GM18873 (cell line): ENCODE measurements at regions not wholly inside any gene's neighbourhood (a gene's known extent, or its start where the extent isn't known, plus 50 kb on each side); places are given as distances from the start of the nearest gene placed in this dataset.
"Not testable (repeated sequence)": the region's sequence is repeated elsewhere in the genome, so short reads cannot be mapped to it uniquely, and the experiment has no call there.

Source experiments
- ATAC-seq: cut with Tn5 transposase; IDR thresholded peaks from one replicate; pipeline ENCODE4 v1.9.1; 2021; ENCODE audit warnings: mild to moderate bottlenecking, moderate library complexity, moderate number of reproducible peaks; ENCODE audit not compliant: unreplicated experiment, low FRiP score

DNA sequence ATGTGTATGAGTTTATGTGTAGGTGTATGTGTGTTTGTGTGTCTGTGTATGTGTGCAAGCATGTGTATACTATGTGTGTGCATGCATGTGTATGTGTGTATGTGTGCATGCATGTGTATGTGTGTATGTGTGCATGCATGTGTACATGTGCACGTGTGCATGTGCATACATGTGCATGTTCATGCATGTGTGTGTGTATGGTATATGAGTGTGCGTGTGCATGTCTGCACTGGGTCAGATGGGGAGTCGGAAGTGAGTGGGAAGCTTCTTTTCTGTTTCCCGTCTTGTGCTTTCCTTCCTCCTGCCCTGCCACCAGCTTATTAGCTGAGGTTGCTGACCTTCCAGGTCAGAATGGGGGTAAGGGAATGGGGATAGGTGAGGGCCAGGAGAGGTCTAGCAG is 174.7 kb downstream of the MAP2K4 start:
- no peak for ATAC-seq

DNA sequence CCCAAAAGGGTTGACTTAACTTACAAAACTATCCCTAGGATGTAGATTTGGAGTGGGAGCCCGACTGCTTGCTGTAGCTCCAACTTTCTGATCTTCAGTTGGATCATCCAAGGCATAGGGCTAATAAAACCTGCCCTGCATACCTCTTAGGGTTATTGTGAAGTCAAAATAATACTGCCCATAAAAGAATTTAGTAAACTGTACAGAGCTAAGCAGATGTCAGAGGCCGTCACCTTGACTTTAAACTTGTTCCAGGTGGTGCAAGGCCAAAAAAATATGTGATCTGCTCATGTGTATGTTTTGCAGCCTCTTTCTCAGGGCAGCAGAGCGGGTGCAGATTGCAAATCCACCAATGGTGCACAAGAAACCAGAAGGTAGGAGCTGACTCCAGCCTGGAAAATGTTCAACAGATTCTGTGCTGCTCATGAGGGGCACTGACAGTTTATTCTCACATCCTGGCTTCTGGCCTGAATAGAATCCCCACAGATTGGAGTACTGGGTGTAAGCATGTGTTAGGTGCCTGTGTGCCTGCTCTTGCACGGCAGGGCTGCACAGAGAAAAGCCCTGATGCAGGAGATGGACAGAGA is 180.7 kb downstream of the MAP2K4 start:
- no peak for ATAC-seq

DNA sequence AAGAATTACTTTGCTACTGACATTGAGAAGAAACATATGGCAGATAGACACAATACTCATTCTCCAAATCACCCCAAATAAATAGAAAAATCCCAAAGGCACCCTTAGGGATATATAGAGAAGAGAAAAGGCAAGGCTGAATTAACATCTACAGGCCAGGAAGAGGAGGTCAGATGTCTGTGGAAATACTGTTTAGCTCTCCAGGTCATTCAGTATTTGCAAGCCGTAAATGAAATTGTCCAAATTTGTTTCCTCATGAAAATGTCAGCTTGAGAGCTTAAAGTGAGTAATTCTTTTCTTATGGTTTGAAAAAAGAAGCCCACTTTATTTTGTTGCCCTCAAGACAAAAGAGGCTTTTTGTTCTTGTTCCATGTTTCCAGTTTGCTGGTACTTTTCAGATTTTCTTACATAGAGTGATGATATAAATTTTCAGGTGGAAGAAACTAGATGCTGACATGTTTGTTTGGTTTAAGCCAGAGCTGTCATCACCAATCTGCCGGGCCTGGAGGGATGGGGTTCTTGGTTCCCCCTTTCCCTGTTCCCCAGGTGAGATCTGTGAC is 189.0 kb downstream of the MAP2K4 start:
- no peak for ATAC-seq

- ATAC-seq, result not testable (repeated sequence)
Measured at GRCh38 chr17:12220714-12221439, 200.2 kb downstream of the MAP2K4 start.

- no peak for ATAC-seq
Measured at GRCh38 chr17:12222392-12222791, 201.7 kb downstream of the MAP2K4 start.

DNA sequence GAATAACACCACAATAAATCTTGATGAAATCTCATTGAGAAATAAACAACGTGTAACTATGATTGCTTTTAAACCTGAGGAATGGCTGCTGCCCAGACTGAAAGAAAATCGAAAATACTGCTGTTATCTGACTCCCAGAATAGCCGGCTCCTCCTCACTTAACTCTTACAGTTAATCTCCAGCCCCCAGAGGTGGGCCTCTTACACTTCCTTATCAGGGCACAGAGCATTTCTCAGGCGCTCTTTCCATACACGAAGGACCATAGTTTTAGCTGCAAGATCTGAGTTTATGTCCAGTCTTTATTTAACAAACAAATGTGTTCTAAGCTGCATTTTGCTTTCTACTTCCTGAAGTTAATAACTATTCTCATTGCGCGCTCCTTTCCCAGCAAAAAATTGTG is 206.9 kb downstream of the MAP2K4 start:
- ATAC-seq, result no peak

GRCh38 chr17:12229335-12229734 is 208.7 kb downstream of the MAP2K4 start:
- no peak for ATAC-seq

GRCh38 chr17:12230481-12231354 is 210.0 kb downstream of the MAP2K4 start:
- ATAC-seq, result no peak

DNA sequence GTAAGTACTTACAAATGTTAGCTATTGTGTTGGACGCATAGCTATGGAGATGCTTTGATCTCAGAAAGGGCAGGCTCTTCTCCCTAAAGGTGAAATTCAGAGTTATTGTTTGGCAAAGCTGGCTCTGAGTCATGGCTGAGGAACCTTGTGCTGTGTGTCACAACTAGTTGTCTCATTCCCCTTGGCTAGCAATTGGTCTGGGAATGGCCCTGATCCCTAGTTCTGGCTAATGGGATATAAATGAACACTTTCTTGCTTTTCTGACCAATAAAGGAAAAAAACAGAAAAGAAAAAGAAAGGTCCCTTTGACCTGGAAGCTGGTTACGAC is 210.6 kb downstream of the MAP2K4 start:
- no peak for ATAC-seq

- ATAC-seq, result not testable (repeated sequence)
Measured at GRCh38 chr17:12239021-12239420, 218.3 kb downstream of the MAP2K4 start.

DNA sequence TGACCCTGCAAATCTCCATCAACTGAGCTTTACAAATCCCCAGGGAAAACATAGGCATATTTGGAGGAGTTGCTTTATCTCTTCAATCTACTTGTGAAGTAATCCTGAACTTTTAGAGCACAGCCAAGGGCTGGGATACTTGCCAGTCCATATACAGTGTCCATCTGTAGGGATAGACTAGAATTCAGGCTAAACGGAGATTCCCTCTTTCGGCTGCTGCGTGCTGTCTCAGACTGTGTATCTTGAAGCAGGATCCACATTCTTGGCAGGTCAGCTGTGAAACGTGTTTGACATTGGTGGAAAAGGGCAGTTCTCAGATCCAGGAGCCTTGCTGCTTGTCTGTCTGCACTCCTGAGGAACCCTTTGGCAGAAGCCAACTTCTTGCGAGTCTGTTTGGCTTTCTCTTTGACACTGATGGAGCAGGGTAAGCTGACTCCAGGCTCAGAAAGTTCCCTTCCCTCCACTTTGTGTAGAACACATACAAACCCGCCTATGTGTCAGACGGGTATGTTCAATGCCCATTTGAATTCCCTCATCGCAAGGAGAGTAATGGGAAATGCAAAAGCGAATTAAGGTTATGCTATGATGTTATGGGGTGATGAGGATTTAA is 221.8 kb downstream of the MAP2K4 start:
- no peak for ATAC-seq

DNA sequence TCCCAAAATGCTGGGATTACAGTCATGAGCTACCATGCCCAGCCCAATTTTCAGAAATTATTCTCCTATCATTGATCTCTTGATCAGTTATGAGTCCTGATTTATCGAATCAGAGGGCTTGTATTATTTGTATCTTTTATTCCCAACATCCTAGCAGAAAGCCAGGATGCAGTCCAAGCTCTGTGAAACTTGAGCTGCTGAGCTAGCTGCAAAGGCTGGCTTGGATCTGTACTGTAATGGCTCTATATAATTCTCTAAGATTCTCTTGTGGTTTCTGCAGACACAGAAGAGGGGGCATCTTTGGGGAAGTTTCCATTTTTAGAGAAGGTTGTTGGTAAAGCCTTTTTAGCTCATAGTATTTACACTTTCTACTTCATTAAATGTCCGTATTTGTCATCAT is 227.1 kb downstream of the MAP2K4 start:
- ATAC-seq, result no peak

GRCh38 chr17:12250973-12251372 is 230.3 kb downstream of the MAP2K4 start:
- no peak for ATAC-seq

DNA sequence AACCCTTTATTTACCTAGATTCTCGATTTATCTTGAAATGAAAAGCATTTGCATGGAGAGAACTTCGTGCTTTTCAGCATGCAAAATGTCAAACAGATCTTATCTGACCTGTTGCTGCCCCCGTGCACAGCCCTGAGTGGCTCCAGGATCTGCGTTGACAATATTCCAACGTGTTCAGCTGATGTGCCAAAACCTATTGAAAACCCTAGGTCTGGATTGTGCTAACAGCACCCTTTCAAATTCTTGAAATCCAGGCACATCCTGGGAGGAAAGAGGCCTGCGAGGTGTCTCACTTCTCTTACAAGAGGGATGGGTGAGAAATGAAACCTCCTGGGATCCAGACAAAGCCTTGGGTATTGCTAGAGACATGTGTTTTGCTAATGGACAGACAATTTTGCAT is 231.8 kb downstream of the MAP2K4 start:
- no peak for ATAC-seq

DNA sequence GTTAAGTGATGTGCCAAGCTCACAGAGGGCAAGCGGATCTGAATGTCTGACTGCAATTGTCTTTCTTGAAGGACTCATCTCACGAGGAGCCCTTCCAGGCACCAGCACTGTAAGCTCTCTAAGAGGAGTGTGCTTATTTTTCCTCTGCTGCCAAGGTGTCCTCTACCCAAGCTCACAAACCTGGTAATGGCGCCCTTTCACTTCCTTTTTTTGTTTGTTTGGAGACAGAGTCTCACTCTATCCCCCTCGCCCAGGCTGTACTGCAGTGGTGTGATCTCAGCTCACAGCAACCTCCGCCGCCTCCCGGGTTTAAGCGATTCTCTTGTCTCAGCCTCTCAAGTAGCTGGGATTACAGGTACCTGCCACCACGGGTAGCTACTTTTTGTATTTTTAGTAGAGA is 233.8 kb downstream of the MAP2K4 start:
- ATAC-seq, result no peak

GRCh38 chr17:12256380-12256995 is 235.8 kb downstream of the MAP2K4 start:
- no peak for ATAC-seq

- no peak for ATAC-seq
Measured at GRCh38 chr17:12257176-12257575, 236.5 kb downstream of the MAP2K4 start.

DNA sequence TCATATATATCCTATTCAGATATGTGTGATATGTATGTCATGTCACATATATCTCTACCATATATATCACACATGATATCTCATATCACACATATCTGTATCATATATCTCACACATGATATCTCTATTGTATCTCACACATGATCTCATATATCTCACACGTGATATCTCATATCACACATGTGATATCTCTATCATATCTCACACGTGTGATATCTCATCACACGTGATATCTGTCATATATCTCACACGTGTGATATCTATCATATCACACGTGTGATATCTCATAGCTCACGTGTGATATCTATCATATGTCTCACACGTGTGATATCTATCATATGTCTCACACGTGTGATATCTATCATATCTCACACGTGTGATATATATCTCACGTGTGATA is 240.7 kb downstream of the MAP2K4 start:
- no peak for ATAC-seq

GRCh38 chr17:12269751-12270150 is 249.1 kb downstream of the MAP2K4 start:
- no peak for ATAC-seq

DNA sequence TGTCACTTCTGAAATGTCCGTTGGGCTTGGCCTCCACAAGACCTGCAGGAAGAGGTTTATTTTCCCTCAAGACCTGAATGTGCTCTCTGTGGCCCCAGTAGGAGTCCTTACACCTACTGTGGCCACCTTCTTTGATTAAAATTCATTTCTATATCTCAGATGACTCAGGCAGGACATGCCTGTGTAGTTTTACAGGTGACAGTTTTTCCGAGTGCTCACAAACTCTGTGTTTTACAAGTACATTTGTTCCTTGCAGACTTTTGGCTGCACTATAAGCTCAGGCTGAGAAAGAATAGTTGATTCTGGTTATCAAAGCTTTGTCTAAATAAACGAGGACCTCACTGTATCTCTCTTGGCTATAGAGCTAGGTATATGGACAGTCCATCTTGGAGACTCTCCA is 257.1 kb downstream of the MAP2K4 start:
- no peak for ATAC-seq
